GM12865 (cell line): ENCODE measurements at regions not wholly inside any gene's neighbourhood (a gene's known extent, or its start where the extent isn't known, plus 50 kb on each side); places are given as distances from the start of the nearest gene placed in this dataset.
"Not testable (repeated sequence)": the region's sequence is repeated elsewhere in the genome, so short reads cannot be mapped to it uniquely, and the experiment has no call there.

Source experiments
- DNase-seq: peaks from one replicate; pipeline ENCODE4 v3.0.0; 2010; ENCODE audit warnings: low read depth
- H3K4me3 ChIP-seq: 2 replicates; pipeline ENCODE4 v1.5.1; 2011; ENCODE audit warnings: mild to moderate bottlenecking, low read depth, low read length, control low read depth
- TF ChIP-seq, protein P1 (sequence below): IDR thresholded peaks from 2 replicates; pipeline ENCODE4 v1.5.1; 2011; ENCODE audit warnings: low read length, control low read depth, low read depth, inconsistent platforms; ENCODE audit not compliant: insufficient read depth; ENCODE audit errors: missing control alignments

DNA sequence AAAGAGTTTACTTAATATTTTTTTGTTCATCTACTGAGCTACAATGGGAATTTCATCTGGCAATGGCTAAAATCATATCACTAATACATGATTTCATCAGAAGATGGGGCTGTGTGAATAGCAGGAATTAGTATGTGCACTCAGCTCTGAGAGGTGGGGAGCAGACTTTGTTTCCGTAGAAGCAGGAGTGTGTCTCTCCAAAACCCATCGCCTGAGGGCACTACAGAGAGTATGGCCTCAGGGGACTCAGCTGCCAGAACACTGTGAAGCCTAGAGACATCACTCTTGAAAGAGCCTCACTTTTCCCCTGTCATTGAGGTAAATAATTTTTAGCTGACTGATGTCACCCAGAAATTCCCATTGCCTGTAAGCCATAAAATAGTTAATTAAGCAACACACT is 261.4 kb upstream of the ISX start:
- TF ChIP-seq, protein P1, sequence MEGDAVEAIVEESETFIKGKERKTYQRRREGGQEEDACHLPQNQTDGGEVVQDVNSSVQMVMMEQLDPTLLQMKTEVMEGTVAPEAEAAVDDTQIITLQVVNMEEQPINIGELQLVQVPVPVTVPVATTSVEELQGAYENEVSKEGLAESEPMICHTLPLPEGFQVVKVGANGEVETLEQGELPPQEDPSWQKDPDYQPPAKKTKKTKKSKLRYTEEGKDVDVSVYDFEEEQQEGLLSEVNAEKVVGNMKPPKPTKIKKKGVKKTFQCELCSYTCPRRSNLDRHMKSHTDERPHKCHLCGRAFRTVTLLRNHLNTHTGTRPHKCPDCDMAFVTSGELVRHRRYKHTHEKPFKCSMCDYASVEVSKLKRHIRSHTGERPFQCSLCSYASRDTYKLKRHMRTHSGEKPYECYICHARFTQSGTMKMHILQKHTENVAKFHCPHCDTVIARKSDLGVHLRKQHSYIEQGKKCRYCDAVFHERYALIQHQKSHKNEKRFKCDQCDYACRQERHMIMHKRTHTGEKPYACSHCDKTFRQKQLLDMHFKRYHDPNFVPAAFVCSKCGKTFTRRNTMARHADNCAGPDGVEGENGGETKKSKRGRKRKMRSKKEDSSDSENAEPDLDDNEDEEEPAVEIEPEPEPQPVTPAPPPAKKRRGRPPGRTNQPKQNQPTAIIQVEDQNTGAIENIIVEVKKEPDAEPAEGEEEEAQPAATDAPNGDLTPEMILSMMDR = peak; percentile 17
- DNase-seq = peak; percentile 36
- no peak overlapping the region for H3K4me3 ChIP-seq

DNA sequence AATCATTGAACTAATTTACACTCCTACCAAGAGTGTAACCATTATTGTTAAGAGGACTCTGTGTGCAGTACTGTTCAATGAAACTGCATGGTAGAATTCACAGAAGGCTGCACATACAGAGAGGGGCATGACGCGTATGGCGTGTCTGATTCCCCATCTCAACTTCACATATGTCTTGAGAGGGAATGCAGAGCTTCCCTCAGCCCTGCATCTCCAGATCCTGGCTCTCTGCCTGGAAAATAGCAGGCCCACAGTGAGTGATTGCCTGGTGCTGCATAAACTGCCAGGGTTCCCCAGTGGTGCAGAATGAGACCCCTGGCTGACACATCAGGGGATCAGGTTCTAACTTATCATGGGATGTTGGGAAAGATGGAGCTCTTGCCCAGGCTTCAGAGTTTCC is 260.2 kb upstream of the ISX start:
- TF ChIP-seq, protein P1 = no peak
- DNase-seq = no peak
- H3K4me3 ChIP-seq = no peak overlapping the region

DNA sequence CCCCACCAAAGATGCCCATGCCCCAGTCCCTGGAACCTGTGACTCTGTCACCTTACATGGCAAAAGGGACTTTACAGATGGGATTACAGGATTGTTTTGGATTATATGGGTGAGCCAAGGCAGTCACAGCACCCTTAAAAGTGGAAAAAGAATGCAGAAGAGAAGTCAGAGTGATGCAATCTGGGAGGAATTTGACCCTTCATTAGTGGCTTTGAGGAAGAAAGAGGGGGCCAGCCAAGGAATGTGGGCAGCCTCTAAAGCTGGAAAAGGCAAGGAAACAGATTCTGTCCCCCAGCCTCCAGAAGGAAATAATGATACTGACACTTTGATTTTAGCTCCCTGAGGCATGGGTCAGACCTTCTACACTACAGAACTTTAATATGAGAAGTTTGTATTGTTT is 257.3 kb upstream of the ISX start:
- no peak overlapping the region for H3K4me3 ChIP-seq
- TF ChIP-seq, protein P1 = no peak
- no peak for DNase-seq

DNA sequence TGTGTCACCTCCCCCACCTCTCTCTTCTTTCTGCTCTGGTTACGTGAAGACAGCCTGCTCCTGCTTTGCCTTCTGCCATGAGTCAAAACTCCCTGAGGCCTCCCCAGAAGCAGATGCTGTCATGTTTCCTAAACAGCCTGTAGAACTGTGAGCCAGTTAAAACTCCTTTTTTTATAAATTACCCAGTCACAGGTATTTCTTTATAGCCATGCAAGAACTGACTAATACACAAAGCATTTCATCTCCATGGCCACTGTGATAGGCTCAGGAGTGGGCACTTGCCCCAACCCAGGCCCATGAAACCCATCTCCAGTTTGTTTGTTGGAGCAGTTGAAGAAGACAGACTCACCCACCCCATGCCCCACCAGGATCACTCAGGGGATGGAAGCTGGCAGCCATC is 253.3 kb upstream of the ISX start:
- TF ChIP-seq, protein P1 = no peak
- no peak for DNase-seq
- no peak overlapping the region for H3K4me3 ChIP-seq

DNA sequence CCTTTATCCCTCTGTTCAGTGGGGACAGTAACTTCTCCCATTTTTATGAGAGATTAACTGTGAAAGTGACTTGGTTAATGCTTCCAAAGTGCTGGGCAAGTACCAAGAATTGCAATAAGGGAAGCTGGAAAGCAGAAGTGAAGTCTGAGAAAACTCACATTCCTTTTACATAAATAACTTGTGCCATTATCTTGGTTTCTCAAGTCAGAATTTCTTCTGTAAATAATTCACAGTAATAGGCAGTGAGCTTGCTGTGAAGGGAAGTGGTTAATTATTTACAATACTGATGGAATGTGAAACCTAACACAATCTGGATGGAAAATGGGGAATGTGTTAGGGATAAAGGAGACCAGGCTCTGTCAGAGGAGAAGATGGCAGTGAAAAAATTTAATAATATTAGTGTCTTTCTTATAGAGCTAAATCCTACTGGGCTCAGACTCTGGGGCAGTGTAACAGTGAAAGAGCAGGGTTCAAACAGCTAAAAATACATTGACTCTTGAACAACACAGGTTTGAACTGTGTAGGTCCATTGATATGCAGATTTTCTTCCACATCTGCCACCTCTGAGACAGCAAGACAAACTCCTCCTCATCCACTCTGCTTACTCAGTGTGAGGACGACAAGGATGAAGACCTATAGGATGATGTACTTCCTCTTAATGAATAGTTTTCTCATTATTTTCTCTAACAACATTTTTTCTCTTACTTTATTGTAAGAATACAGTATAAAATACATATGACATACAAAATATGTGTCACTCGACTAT is 251.5 kb upstream of the ISX start:
- H3K4me3 ChIP-seq = no peak overlapping the region
- no peak for DNase-seq
- TF ChIP-seq, protein P1 = no peak

DNA sequence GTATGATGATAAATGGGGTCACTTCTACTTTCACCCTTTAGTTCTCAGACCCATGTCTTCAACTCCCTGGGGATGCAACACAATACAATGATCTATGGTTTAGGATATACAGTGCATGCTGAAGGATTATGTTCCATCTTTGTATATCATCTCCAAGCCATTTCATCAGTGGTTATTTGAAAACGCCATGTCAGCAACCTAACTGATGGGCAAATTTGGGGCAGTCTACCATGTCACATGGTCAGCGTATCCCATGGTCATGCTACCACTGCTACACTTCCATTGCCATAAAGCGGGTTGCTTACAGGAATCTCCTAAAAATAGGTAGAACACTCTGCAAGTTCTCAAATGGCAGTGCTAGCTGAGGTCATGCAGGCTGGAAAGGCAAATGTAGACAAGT is 236.5 kb upstream of the ISX start:
- DNase-seq = no peak
- TF ChIP-seq, protein P1 = no peak
- no peak overlapping the region for H3K4me3 ChIP-seq

DNA sequence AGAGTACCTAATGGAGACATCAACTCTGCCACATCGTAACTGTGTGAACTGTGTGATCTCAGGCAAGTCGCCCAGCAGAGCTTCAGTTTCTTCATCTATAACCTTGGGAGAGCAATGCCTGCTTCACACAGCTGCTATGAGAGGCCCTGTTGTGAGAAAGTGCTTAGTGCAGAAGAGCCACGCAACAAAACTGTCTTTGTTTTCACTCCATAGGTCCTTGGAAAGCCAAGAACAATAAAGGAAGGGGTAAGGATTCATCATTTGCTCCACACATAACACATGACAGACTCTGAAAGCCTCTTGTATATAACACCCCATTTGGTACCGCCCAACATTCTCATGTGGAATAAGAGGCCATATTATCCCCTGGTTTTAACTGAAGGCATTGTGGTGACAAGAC is 231.9 kb upstream of the ISX start:
- no peak for DNase-seq
- TF ChIP-seq, protein P1 = no peak
- no peak overlapping the region for H3K4me3 ChIP-seq

DNA sequence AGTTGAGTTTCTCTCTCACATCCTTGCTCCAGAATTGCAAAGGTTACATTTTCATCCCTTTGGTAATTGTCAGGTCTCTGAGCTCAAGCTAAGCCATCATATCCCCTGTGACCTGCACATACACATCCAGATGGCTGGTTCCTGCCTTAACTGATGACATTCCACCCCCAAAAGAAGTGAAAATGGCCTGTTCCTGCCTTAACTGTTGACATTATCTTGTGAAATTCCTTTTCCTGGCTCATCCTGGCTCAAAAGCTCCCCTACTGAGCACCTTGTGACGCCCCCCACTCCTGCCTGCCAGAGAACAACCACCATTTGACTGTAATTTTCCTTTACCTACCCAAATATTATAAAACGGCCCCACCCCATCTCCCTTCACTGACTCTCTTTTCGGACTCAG is 231.4 kb upstream of the ISX start:
- H3K4me3 ChIP-seq, DNase-seq: not testable (repeated sequence)
